Inferior parietal cortex (tissue), 1 donor: ENCODE measurements at regions not wholly inside any gene's neighbourhood (a gene's known extent, or its start where the extent isn't known, plus 50 kb on each side); places are given as distances from the start of the nearest gene placed in this dataset.
"Not testable (repeated sequence)": the region's sequence is repeated elsewhere in the genome, so short reads cannot be mapped to it uniquely, and the experiment has no call there.

Experiments
- DNase-seq: peaks from one replicate; pipeline ENCODE4 v3.0.0-alpha.2; 2016; ENCODE audit errors: extremely low spot score

- no peak for DNase-seq
These were observed 96.0 kb upstream of the CCDC80 start for GRCh38 chr3:112736805-112737566.

- no peak for DNase-seq
These were observed 95.4 kb upstream of the CCDC80 start for GRCh38 chr3:112736386-112736785.

GRCh38 chr3:112735926-112736325 lies 95.0 kb upstream of the CCDC80 start:
- no peak for DNase-seq

GRCh38 chr3:112734736-112735350 lies 93.9 kb upstream of the CCDC80 start:
- peak; percentile 42 for DNase-seq

GRCh38 chr3:112734171-112734570 lies 93.2 kb upstream of the CCDC80 start:
- no peak for DNase-seq

GRCh38 chr3:112730210-112730609 lies 89.3 kb upstream of the CCDC80 start:
- DNase-seq, result no peak

- DNase-seq, result no peak
These were observed 80.3 kb upstream of the CCDC80 start for GRCh38 chr3:112721231-112721630.

- no peak for DNase-seq
These were observed 78.0 kb upstream of the CCDC80 start for GRCh38 chr3:112718967-112719366.

- no peak for DNase-seq
These were observed 77.6 kb upstream of the CCDC80 start for GRCh38 chr3:112718516-112718915.

- no peak for DNase-seq
These were observed 69.0 kb upstream of the CCDC80 start for GRCh38 chr3:112709911-112710310.

GRCh38 chr3:112699436-112699978 lies 58.6 kb upstream of the CCDC80 start:
- no peak for DNase-seq

GRCh38 chr3:112698442-112698841 lies 57.5 kb upstream of the CCDC80 start:
- not testable (repeated sequence) for DNase-seq

GRCh38 chr3:112696244-112696643 lies 55.3 kb upstream of the CCDC80 start:
- DNase-seq, result not testable (repeated sequence)

GRCh38 chr3:112695377-112696108 lies 54.6 kb upstream of the CCDC80 start:
- DNase-seq, result not testable (repeated sequence)

- DNase-seq, result not testable (repeated sequence)
These were observed 54.0 kb upstream of the CCDC80 start for GRCh38 chr3:112694906-112695305.

- DNase-seq, result no peak
These were observed 52.2 kb upstream of the CCDC80 start for GRCh38 chr3:112693186-112693585.
